WI38 (cell line): ENCODE measurements at regions not wholly inside any gene's neighbourhood (a gene's known extent, or its start where the extent isn't known, plus 50 kb on each side); places are given as distances from the start of the nearest gene placed in this dataset.
"Not testable (repeated sequence)": the region's sequence is repeated elsewhere in the genome, so short reads cannot be mapped to it uniquely, and the experiment has no call there.

Source experiments
- H3K4me3 ChIP-seq: 2 replicates; pipeline ENCODE4 v1.5.1; 2011; ENCODE audit warnings: low read depth, mild to moderate bottlenecking, control low read depth, low read length
- TF ChIP-seq, protein P1 (sequence below): IDR thresholded peaks from 2 replicates; pipeline ENCODE4 v1.5.1; 2012; ENCODE audit warnings: low read depth, mild to moderate bottlenecking, control low read depth, low read length

DNA sequence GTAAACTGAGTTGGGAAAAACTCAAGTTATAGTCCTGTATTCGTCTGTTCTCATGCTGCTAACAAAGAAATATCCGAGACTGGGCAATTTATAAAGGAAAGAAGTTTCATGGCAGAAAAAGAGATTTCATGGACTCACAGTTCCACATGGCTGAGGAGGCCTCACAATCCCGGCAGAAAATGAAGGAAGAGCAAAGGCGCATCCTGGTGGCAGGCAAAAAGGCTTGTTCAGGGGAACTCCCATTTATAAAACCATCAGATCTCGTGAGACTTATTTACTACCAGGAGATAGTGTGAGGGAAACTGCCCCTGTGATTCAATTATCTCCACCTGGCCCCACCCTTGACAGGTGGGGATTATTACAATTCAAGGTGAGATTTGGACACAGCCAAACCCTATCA, 292.6 kb upstream of the SYT1 start:
- no peak overlapping the region for H3K4me3 ChIP-seq

DNA sequence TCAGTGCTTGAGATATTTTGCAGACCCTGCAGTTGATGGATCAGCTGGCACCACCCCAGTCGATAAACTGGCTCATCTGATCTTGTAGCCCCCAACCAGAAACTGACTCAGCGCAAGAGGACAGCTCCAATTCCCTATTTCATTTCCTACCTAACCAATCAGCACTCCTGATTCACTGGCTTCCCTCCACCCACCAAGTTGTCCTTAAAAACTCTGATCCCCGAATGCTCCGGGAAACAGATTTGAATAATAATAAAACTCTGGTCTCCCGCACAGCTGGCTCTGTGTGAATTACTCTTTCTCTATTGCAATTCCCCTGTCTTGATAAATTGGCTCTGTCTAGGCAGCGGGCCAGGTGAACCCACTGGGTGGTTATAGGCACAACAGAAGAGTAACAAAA, 289.4 kb upstream of the SYT1 start:
- H3K4me3 ChIP-seq = not testable (repeated sequence)

More for the DNA sequence above, 292.6 kb upstream of the SYT1 start:
- TF ChIP-seq, protein P1, sequence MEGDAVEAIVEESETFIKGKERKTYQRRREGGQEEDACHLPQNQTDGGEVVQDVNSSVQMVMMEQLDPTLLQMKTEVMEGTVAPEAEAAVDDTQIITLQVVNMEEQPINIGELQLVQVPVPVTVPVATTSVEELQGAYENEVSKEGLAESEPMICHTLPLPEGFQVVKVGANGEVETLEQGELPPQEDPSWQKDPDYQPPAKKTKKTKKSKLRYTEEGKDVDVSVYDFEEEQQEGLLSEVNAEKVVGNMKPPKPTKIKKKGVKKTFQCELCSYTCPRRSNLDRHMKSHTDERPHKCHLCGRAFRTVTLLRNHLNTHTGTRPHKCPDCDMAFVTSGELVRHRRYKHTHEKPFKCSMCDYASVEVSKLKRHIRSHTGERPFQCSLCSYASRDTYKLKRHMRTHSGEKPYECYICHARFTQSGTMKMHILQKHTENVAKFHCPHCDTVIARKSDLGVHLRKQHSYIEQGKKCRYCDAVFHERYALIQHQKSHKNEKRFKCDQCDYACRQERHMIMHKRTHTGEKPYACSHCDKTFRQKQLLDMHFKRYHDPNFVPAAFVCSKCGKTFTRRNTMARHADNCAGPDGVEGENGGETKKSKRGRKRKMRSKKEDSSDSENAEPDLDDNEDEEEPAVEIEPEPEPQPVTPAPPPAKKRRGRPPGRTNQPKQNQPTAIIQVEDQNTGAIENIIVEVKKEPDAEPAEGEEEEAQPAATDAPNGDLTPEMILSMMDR = no peak

DNA sequence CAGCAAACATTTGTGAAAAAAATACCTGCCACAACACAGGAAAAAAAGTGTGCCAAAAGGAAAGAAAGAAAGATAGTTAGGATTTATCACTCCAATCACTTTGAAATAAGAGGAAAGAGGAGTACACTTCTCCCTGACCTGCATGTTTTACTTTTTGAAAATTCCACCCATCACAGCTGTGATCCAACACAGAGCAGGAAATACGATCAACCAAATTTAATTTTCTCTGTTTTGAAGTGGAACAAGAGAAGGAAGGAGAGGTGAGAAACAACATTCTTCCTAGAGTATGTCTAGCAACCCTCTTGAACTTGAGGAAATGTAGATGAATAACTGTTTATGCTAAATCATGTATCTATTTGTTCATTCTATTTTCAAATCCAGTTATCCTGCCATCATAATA, 284.7 kb upstream of the SYT1 start:
- TF ChIP-seq, protein P1 = no peak
- H3K4me3 ChIP-seq = no peak overlapping the region

DNA sequence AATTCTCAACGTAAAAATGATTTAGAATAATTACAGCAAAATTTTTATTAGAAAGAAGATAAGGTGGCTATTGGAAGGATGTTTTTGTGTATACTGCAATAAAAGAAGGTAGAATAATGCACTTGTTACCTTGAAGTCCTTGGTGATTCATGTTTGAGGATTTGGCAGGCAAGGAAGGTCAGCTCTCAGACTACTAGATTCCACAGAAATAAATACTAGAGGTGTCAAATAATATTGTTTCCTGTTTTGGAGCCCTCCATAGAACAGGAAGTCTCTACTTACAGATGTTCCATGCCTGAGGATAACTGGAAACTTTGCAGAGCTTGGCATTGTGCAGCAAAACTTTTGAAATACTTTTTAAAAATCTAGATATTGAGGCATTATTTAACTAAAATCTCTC, 284.3 kb upstream of the SYT1 start:
- no peak overlapping the region for H3K4me3 ChIP-seq
- TF ChIP-seq, protein P1 = no peak

DNA sequence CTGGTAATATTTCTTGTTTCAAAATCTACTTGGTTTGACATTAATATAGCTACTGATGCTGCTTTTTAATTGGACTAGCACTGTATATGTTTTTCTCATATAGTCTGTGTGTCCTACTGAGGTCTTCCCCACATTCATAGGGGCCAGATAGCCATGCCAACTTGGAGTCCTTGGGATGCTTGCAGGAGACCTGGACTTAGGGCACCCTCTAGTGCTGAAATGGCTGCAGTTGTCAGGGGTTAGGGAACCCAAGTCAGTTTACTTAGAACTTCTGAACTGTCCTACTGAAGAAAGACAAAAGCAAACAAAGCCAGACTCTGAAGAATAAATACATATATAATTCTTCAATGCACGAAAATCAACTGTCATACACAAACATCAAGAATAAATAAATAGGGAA, 279.9 kb upstream of the SYT1 start:
- TF ChIP-seq, protein P1 = 0 out of 2 replicates have a peak, but pooled peaks have one; percentile 11

DNA sequence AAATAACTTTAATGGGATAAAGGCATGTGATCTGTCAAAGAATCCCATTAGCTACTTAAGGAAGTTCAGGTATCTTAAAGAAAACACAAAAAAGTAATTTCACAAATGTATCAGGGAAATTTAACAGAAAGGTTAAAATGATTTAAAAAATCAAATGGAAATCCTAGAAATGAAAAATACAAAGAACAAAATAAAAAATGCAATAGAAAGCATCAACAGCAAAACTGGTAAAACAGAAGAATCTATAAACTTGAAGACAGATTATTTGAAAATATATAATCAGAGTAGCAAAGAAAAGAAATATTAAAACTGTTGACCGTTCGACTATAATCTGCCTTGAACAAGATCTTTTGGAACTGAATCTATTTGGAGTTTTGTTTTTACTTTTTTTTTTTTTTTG, 279.4 kb upstream of the SYT1 start:
- TF ChIP-seq, protein P1 = no peak
- H3K4me3 ChIP-seq = no peak overlapping the region

More for the DNA sequence above, 279.9 kb upstream of the SYT1 start:
- no peak overlapping the region for H3K4me3 ChIP-seq

DNA sequence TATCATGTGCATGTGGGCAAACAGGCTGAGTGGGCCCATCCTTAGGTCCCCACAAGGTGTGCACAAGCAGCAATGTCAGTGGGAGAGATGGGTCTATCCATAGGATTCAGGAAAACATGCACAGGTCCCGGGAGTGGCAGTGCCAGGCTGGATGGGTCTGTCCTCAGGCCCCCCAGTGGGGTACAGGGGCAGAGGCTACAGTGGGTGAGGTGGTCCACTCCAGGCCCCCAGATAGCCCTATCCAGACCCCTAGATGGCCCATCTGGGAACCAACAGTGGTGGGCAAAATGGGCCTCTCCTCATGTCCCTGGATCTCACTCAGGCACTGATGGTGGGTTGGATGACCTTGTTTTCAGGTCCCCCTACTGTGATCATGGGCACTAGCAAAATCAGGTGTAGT, 277.8 kb upstream of the SYT1 start:
- TF ChIP-seq, protein P1 = no peak
- H3K4me3 ChIP-seq = no peak overlapping the region

DNA sequence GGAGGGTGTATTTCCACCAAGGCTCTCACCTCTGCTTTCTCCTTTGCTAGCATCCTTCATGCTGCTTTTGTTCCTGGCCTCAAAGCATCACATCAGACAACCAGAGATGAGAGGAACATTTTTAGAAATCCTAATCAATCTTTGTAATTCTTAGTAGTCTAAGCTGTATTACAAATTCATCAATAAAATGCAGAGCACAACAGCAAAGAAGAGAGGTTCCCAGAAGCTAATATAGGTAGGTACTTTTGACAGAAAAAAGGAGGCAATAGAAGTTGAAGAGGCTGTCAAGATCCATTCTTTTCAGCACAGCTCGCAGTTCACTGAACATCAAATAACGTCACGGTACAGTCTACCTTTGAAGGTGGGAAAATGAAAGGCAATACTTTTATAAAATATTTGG, 265.2 kb upstream of the SYT1 start:
- TF ChIP-seq, protein P1 = no peak
- H3K4me3 ChIP-seq = no peak overlapping the region
